ENCODE measurements at regions not wholly inside any gene's neighbourhood (a gene's known extent, or its start where the extent isn't known, plus 50 kb on each side); places are given as distances from the start of the nearest gene placed in this dataset.

- TF ChIP-seq POLR2A (IDR thresholded peaks at IDR 0.05) (no peak), CTCF (IDR thresholded peaks at IDR 0.05) (no peak)
- H3K27ac ChIP-seq = no peak overlapping the region
- no peak overlapping the region for H3K4me3 ChIP-seq
- no peaks in the 10 kb centered on the region for H3K9me3 ChIP-seq (replicated peaks in 1 of 3)
- H3K4me1 ChIP-seq (replicated peaks in 1 of 2) = no peaks in the 10 kb centered on the region
- DNase-seq = peak in 1 of 7 donors; percentile 87
- 61 to 77% (median 68%) methylated on average over 1 of the region's 1 CpG for WGBS, 4 donors
- peaks cover 4% of the 10 kb centered on the region for H3K27me3 ChIP-seq
- intact Hi-C loops (cut with DNase I) = no loop called here
- no peaks in the 10 kb centered on the region for H3K36me3 ChIP-seq (replicated peaks in 1 of 2)
Observed at GRCh38 chr10:47063858-47064257, 152.6 kb downstream of the PTPN20 start.

- 56 to 62% (median 58%) methylated on average over 4 of the region's 4 CpGs for WGBS, 4 donors
- intact Hi-C loops (cut with DNase I) = no loop called here
- Histone ChIP-seq H3K4me1 (replicated peaks in 1 of 2) (no peaks in the 10 kb centered on the region), H3K4me3 (no peak overlapping the region), H3K27ac (no peak overlapping the region), H3K9me3 (replicated peaks in 1 of 3) (no peaks in the 10 kb centered on the region), H3K27me3 (peaks cover 4% of the 10 kb centered on the region), H3K36me3 (replicated peaks in 1 of 2) (no peaks in the 10 kb centered on the region)
- TF ChIP-seq POLR2A (IDR thresholded peaks at IDR 0.05) (no peak), CTCF (IDR thresholded peaks at IDR 0.05) (no peak)
- peak in 1 of 7 donors; percentile 27 for DNase-seq
Observed at GRCh38 chr10:47065903-47066302, 154.7 kb downstream of the PTPN20 start.

- intact Hi-C loops (cut with DNase I) = no loop called here
- WGBS, 4 donors = 78 to 88% (median 85%) methylated on average over 8 to 9 of the region's 9 CpGs
- DNase-seq = peak in 1 of 7 donors; percentile 6
Observed at GRCh38 chr10:47067949-47068940, 157.0 kb downstream of the PTPN20 start.

More at GRCh38 chr10:47067949-47068940, 157.0 kb downstream of the PTPN20 start:
- no peak overlapping the region for H3K27ac ChIP-seq
- TF ChIP-seq POLR2A (IDR thresholded peaks at IDR 0.05) = no peak
- no peak for TF ChIP-seq CTCF (IDR thresholded peaks at IDR 0.05)
- no peak overlapping the region for H3K4me3 ChIP-seq
- H3K27me3 ChIP-seq = no peaks in the 10 kb centered on the region
- no peaks in the 10 kb centered on the region for H3K4me1 ChIP-seq (replicated peaks in 1 of 2)
- H3K36me3 ChIP-seq (replicated peaks in 1 of 2) = no peaks in the 10 kb centered on the region
- no peaks in the 10 kb centered on the region for H3K9me3 ChIP-seq (replicated peaks in 1 of 3)
